ENCODE measurements at regions not wholly inside any gene's neighbourhood (a gene's known extent, or its start where the extent isn't known, plus 50 kb on each side); places are given as distances from the start of the nearest gene placed in this dataset.
A peak's percentile ranks its signal among the peaks of the same experiment; 100 is the strongest.

- no peak for ATAC-seq (ENCODE audit: insufficient read depth, low FRiP score)
- no peaks in the 10 kb centered on the region for H3K36me3 ChIP-seq (ENCODE audit: control insufficient read depth in 4 of 4, insufficient read depth in 4 of 4, low read length in 4 of 4)
Observed at GRCh38 chr17:34153991-34154390, 101.1 kb upstream of the CCL2 start.

GRCh38 chr17:34154961-34155730, 99.9 kb upstream of the CCL2 start:
- Histone ChIP-seq H3K4me1 (ENCODE audit: control insufficient read depth in 5 of 5, insufficient read depth in 5 of 5, low read length in 5 of 5) (peaks cover 0 to 12% (median 0%) of the 10 kb centered on the region in 5 donors), H3K27ac (ENCODE audit: low read depth in 1 of 2, low read length in 1 of 2) (no peak overlapping the region), H3K9ac (ENCODE audit: insufficient read depth in 1 of 2, low read length in 2 of 2) (no peak overlapping the region), H3K4me3 (no peak overlapping the region), H3K27me3 (ENCODE audit: control insufficient read depth in 3 of 3, insufficient read depth in 3 of 3, low read length in 2 of 3) (peaks cover 4 to 73% (median 56%) of the 10 kb centered on the region in 3 donors), H3K36me3 (ENCODE audit: control insufficient read depth in 4 of 4, insufficient read depth in 4 of 4, low read length in 4 of 4) (no peaks in the 10 kb centered on the region), H3K9me3 (ENCODE audit: control insufficient read depth in 4 of 4, insufficient read depth in 3 of 4, low read length in 3 of 4) (peaks cover 0 to 2% (median 0%) of the 10 kb centered on the region in 4 donors)
- no peak for ATAC-seq (ENCODE audit: insufficient read depth, low FRiP score)
- peak; percentile 33 to 50 (median 46) for DNase-seq
- no peak for TF ChIP-seq CTCF (IDR thresholded peaks at IDR 0.05; ENCODE audit: control extremely low read depth, extremely low read depth)
- 17 to 23% methylated on average over 23 of the region's 23 CpGs for WGBS, 2 donors

More at GRCh38 chr17:34153991-34154390, 101.1 kb upstream of the CCL2 start:
- peaks cover 0 to 2% (median 0%) of the 10 kb centered on the region in 4 donors for H3K9me3 ChIP-seq (ENCODE audit: control insufficient read depth in 4 of 4, insufficient read depth in 3 of 4, low read length in 3 of 4)
- 64 to 78% methylated on average over 6 of the region's 6 CpGs for WGBS, 2 donors
- no peak overlapping the region for H3K27ac ChIP-seq (ENCODE audit: low read depth in 1 of 2, low read length in 1 of 2)
- H3K4me3 ChIP-seq, result no peak overlapping the region
- TF ChIP-seq CTCF (IDR thresholded peaks at IDR 0.05; ENCODE audit: control extremely low read depth, extremely low read depth), result no peak
- no peak overlapping the region for H3K9ac ChIP-seq (ENCODE audit: insufficient read depth in 1 of 2, low read length in 2 of 2)
- peaks cover 0 to 12% (median 0%) of the 10 kb centered on the region in 5 donors for H3K4me1 ChIP-seq (ENCODE audit: control insufficient read depth in 5 of 5, insufficient read depth in 5 of 5, low read length in 5 of 5)
- DNase-seq, result no peak
- H3K27me3 ChIP-seq (ENCODE audit: control insufficient read depth in 3 of 3, insufficient read depth in 3 of 3, low read length in 2 of 3), result peaks cover 4 to 63% (median 48%) of the 10 kb centered on the region in 3 donors

GRCh38 chr17:34155947-34156346, 99.1 kb upstream of the CCL2 start:
- Histone ChIP-seq H3K9ac (ENCODE audit: insufficient read depth in 1 of 2, low read length in 2 of 2) (no peak overlapping the region), H3K4me1 (ENCODE audit: control insufficient read depth in 5 of 5, insufficient read depth in 5 of 5, low read length in 5 of 5) (peaks cover 0 to 12% (median 0%) of the 10 kb centered on the region in 5 donors), H3K27ac (ENCODE audit: low read depth in 1 of 2, low read length in 1 of 2) (no peak overlapping the region), H3K4me3 (no peak overlapping the region), H3K36me3 (ENCODE audit: control insufficient read depth in 4 of 4, insufficient read depth in 4 of 4, low read length in 4 of 4) (no peaks in the 10 kb centered on the region), H3K9me3 (ENCODE audit: control insufficient read depth in 4 of 4, insufficient read depth in 3 of 4, low read length in 3 of 4) (peaks cover 0 to 2% (median 0%) of the 10 kb centered on the region in 4 donors), H3K27me3 (ENCODE audit: control insufficient read depth in 3 of 3, insufficient read depth in 3 of 3, low read length in 2 of 3) (peaks cover 4 to 77% (median 56%) of the 10 kb centered on the region in 3 donors)
- ATAC-seq (ENCODE audit: insufficient read depth, low FRiP score) (no peak), DNase-seq (no peak)
- TF ChIP-seq CTCF (IDR thresholded peaks at IDR 0.05; ENCODE audit: control extremely low read depth, extremely low read depth), result no peak
- 82 to 88% methylated on average over 7 of the region's 7 CpGs for WGBS, 2 donors

Measured in lung (tissue), 11 donors.